Body of pancreas (tissue), 4 donors: ENCODE measurements at regions not wholly inside any gene's neighbourhood (a gene's known extent, or its start where the extent isn't known, plus 50 kb on each side); places are given as distances from the start of the nearest gene placed in this dataset.
"Not testable (repeated sequence)": the region's sequence is repeated elsewhere in the genome, so short reads cannot be mapped to it uniquely, and the experiment has no call there.

Experiments used
- ATAC-seq: fragments of 150-250 bp; one replicate; pipeline ENCODE4 v1.9.1; 2016
- DNase-seq, 4 donors: peaks; one replicate each; pipeline ENCODE4 v3.0.0-alpha.2; 2019
- H3K27ac ChIP-seq, 4 donors: fragments of 200-600 bp; sonication (generic); 1 replicate in 3 of 4; 2 replicates in 1 of 4; pipeline versions ENCODE4 v1.5.1 to v1.6.1; 2016 to 2019; ENCODE audit warnings: mild to moderate bottlenecking in 1 of 4, mixed read lengths in 1 of 4, moderate library complexity in 1 of 4
- H3K27me3 ChIP-seq, 2 donors: fragments of 200-600 bp; sonication (generic); one replicate each; pipeline ENCODE4 v1.6.0; 2016; ENCODE audit warnings: mild to moderate bottlenecking in 1 of 2
- H3K36me3 ChIP-seq, 2 donors: fragments of 200-600 bp; sonication (generic); replicated peaks in 1 of 2; 2 replicates each; pipeline ENCODE4 v1.5.1; 2016; ENCODE audit warnings: low read depth in 2 of 2; ENCODE audit not compliant: insufficient read depth in 1 of 2
- H3K4me1 ChIP-seq: fragments of 200-600 bp; sonication (generic); one replicate; pipeline ENCODE4 v1.6.0; 2016
- H3K4me3 ChIP-seq, 2 donors: fragments of 200-600 bp; sonication (generic); 1 replicate in 1 of 2; 2 replicates in 1 of 2; pipeline ENCODE4 v1.5.1; 2016 to 2019
- H3K9me3 ChIP-seq, 3 donors: fragments of 200-600 bp; sonication (generic); 1 replicate in 2 of 3; 2 replicates in 1 of 3; pipeline ENCODE4 v1.5.1; 2016
- CTCF ChIP-seq, 7 experiments: fragments of 450-650 bp in 4 of 7; fragments of 200-600 bp in 3 of 7; sonication (generic) in 3 of 7; IDR thresholded peaks; one replicate each; pipeline ENCODE4 v1.5.1; 2016 to 2019; ENCODE audit warnings: antibody characterized with exemption in 7 of 7
- POLR2A ChIP-seq, 3 donors: fragments of 450-650 bp; IDR thresholded peaks; one replicate each; pipeline ENCODE4 v1.6.1; 2016; ENCODE audit warnings: antibody characterized with exemption in 3 of 3, mild to moderate bottlenecking in 2 of 3
- WGBS, 2 donors: methylation state at CpG; one replicate each; pipeline ENCODE4 v1.1.5; 2017; 5-methylcytosine and 5-hydroxymethylcytosine counted together
- intact Hi-C: fragments of 100-400 bp; cut with DNase I; formaldehyde crosslinking; loops from one replicate; pipeline ENCODE4 v1.15.1; 2023

- Histone ChIP-seq H3K36me3 (no peaks in the 10 kb centered on the region), H3K4me1 (no peaks in the 10 kb centered on the region), H3K9me3 (no peaks in the 10 kb centered on the region), H3K4me3 (no peak overlapping the region), H3K27ac (no peak overlapping the region), H3K27me3 (no peaks in the 10 kb centered on the region)
- no peak for TF ChIP-seq CTCF (IDR thresholded peaks at IDR 0.05)
- no peak for TF ChIP-seq POLR2A (IDR thresholded peaks at IDR 0.05)
- DNase-seq: no peak
- no peak for ATAC-seq
- 71 to 75% methylated on average over 2 of the region's 2 CpGs for WGBS, 2 donors
- intact Hi-C loops: no loop called here
These were observed 193.9 kb downstream of the RTP5 start for GRCh38 chr2:242063436-242063835.

GRCh38 chr2:242063850-242064249 is 194.3 kb downstream of the RTP5 start:
- Histone ChIP-seq H3K9me3 (no peaks in the 10 kb centered on the region), H3K36me3 (no peaks in the 10 kb centered on the region), H3K27me3 (no peaks in the 10 kb centered on the region), H3K4me1 (peaks cover 2% of the 10 kb centered on the region), H3K4me3 (no peak overlapping the region), H3K27ac (no peak overlapping the region)
- TF ChIP-seq CTCF (IDR thresholded peaks at IDR 0.05): no peak
- TF ChIP-seq POLR2A (IDR thresholded peaks at IDR 0.05): no peak
- 81 to 94% methylated on average over 2 to 7 of the region's 7 CpGs for WGBS, 2 donors
- no peak for ATAC-seq
- intact Hi-C loops: no loop called here
- DNase-seq: no peak

GRCh38 chr2:242064364-242065250 is 195.1 kb downstream of the RTP5 start:
- intact Hi-C loops: no loop called here
- Histone ChIP-seq H3K4me1 (peaks cover 9% of the 10 kb centered on the region), H3K4me3 (no peak overlapping the region), H3K27ac (no peak overlapping the region), H3K36me3 (no peaks in the 10 kb centered on the region), H3K27me3 (no peaks in the 10 kb centered on the region), H3K9me3 (no peaks in the 10 kb centered on the region)
- WGBS, 2 donors: 88 to 91% methylated on average over 16 to 19 of the region's 19 CpGs
- DNase-seq (no peak), ATAC-seq (no peak)
- TF ChIP-seq CTCF (IDR thresholded peaks at IDR 0.05): no peak
- no peak for TF ChIP-seq POLR2A (IDR thresholded peaks at IDR 0.05)

GRCh38 chr2:242065426-242065825 is 195.9 kb downstream of the RTP5 start:
- Histone ChIP-seq H3K27me3 (no peaks in the 10 kb centered on the region), H3K4me3 (no peak overlapping the region), H3K36me3 (no peaks in the 10 kb centered on the region), H3K9me3 (no peaks in the 10 kb centered on the region), H3K4me1 (peaks cover 14% of the 10 kb centered on the region), H3K27ac (no peak overlapping the region)
- no peak for ATAC-seq
- TF ChIP-seq POLR2A (IDR thresholded peaks at IDR 0.05): no peak
- TF ChIP-seq CTCF (IDR thresholded peaks at IDR 0.05): no peak
- intact Hi-C loops: no loop called here
- no peak for DNase-seq
- WGBS, 2 donors: 84 to 90% methylated on average over 11 of the region's 11 CpGs

- 83 to 87% methylated on average over 5 to 7 of the region's 7 CpGs for WGBS, 2 donors
- H3K4me3 ChIP-seq: no peak overlapping the region
- no peaks in the 10 kb centered on the region for H3K9me3 ChIP-seq
- peak overlapping the region in 3 of 4 donors; percentile 59 to 70 (median 67) for H3K27ac ChIP-seq
- H3K36me3 ChIP-seq: no peaks in the 10 kb centered on the region
- H3K27me3 ChIP-seq: no peaks in the 10 kb centered on the region
- DNase-seq: no peak
- TF ChIP-seq POLR2A (IDR thresholded peaks at IDR 0.05) (no peak), CTCF (IDR thresholded peaks at IDR 0.05) (no peak)
- intact Hi-C loops: no loop called here
- ATAC-seq: no peak
- peaks cover 18% of the 10 kb centered on the region for H3K4me1 ChIP-seq
These were observed 199.5 kb downstream of the RTP5 start for GRCh38 chr2:242069018-242069417.

GRCh38 chr2:242069938-242070395 is 200.4 kb downstream of the RTP5 start:
- ATAC-seq (peak; percentile 95), DNase-seq (peak; percentile 61 to 77 (median 70))
- H3K27me3 ChIP-seq, H3K4me3 ChIP-seq, intact Hi-C loops, H3K9me3 ChIP-seq, H3K36me3 ChIP-seq: not testable (repeated sequence)
- 13 to 14% methylated on average over 12 of the region's 12 CpGs for WGBS, 2 donors
- Histone ChIP-seq H3K4me1 (peaks cover 21% of the 10 kb centered on the region), H3K27ac (peak overlapping the region in 3 of 4 donors; percentile 59 to 82 (median 70))

- 88 to 97% methylated on average over 7 to 11 of the region's 11 CpGs for WGBS, 2 donors
- DNase-seq, H3K9me3 ChIP-seq, H3K27me3 ChIP-seq, H3K4me3 ChIP-seq, H3K36me3 ChIP-seq, ATAC-seq, intact Hi-C loops: not testable (repeated sequence)
- Histone ChIP-seq H3K4me1 (peaks cover 29% of the 10 kb centered on the region), H3K27ac (peak overlapping the region in 3 of 4 donors; percentile 59 to 82 (median 70))
These were observed 201.2 kb downstream of the RTP5 start for GRCh38 chr2:242070726-242071125.
